ENCODE measurements at regions not wholly inside any gene's neighbourhood (a gene's known extent, or its start where the extent isn't known, plus 50 kb on each side); places are given as distances from the start of the nearest gene placed in this dataset.
"Not testable (repeated sequence)": the region's sequence is repeated elsewhere in the genome, so short reads cannot be mapped to it uniquely, and the experiment has no call there.

DNA sequence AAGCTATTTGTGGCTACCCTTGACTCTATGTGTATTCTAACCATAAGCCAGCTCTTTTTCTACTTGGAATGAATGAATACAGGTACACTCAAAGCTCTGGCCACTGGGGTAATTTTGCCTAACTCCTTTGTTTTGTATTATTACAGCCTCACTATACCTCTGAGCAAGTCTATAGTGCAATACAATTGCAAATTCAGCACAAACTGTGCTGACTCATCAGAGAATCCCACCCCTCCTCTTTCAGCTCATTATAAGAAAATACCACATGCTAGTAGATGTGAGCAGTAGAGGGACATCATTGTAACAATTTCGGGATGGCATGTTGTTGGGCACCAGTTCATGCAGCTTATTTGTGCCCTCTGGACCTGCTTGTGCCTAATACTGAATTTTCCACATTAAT lies 1382.2 kb downstream of the SLITRK5 start:
- no peak for DNase-seq (ENCODE audit: low spot score)

- DNase-seq (ENCODE audit: low spot score), result no peak
Observed at GRCh38 chr13:89057274-89057673, 1386.1 kb downstream of the SLITRK5 start.

DNA sequence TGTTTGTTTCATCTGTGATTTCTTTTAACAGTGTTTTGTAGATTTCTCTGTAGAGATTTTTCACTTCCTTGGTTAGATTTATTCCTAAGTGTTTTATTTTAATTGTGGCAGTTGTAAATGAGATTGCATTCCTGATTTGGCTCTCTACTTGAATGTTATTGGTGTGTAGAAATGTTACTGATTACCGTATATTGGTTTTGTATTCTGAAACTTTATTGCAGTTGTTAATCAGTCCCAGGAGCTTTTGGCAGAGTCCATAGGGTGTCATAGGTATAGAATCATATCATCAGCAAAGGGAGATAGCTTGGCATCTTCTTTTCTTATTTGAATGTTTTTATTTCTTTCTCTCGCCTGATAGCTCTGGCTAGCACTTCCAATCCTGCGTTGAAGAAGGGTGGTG lies 1386.7 kb downstream of the SLITRK5 start:
- DNase-seq (ENCODE audit: low spot score), result no peak

GRCh38 chr13:89061821-89062220 lies 1390.7 kb downstream of the SLITRK5 start:
- DNase-seq (ENCODE audit: low spot score), result peak; percentile 4

GRCh38 chr13:89066868-89067466 lies 1395.8 kb downstream of the SLITRK5 start:
- peak; percentile 72 for DNase-seq (ENCODE audit: low spot score)

- no peak for DNase-seq (ENCODE audit: low spot score)
Observed at GRCh38 chr13:89072979-89073378, 1401.8 kb downstream of the SLITRK5 start.

- no peak for DNase-seq (ENCODE audit: low spot score)
Observed at GRCh38 chr13:89076622-89077021, 1405.5 kb downstream of the SLITRK5 start.

DNA sequence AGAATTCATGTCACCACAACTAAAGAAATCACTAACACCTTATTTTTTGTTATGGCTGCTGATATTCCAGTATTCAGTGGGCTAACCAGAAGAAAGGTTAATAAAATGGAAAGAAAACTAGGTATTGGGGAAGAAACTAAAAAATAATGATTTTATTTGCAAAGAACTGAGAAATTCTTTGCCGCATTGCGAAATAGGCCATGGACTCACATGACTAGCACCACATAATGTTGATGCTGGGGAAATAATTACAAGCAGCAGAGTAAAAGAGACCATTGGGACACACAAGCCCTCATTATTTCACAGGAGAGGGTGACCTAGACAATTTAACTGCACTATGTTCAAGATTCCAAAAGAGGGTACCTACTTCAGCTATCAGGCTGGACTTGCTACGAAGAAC lies 1411.5 kb downstream of the SLITRK5 start:
- no peak for DNase-seq (ENCODE audit: low spot score)

DNA sequence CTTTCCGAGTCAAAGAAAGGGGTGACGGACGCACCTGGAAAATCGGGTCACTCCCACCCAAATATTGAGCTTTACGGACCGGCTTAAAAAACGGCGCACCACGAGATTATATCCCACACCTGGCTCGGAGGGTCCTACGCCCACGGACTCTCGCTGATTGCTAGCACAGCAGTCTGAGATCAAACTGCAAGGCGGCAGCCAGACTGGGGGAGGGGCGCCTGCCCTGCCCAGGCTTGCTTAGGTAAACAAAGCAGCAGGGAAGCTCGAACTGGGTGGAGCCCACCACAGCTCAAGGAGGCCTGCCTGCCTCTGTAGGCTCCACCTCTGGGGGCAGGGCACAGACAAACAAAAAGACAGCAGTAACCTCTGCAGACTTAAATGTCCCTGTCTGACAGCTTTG lies 1416.9 kb downstream of the SLITRK5 start:
- DNase-seq (ENCODE audit: low spot score), result not testable (repeated sequence)

DNA sequence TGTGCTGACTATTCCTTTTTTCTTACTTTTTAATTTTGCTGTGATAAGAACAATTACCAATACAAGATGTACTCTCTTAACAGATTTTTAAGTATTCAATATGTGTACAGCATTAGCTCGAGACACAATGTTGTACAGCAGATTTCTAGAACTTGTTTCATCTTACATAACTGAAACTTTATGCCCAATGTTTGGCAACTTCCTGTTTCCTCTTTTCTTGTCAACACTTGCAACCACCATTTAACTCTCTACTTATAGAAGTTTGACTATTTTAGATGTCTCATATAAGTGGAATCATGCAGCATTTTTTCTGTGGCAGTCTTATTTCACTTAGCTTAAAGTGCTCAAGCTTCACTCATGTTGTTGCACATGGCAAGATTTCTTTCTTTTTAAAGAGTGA lies 1426.8 kb downstream of the SLITRK5 start:
- no peak for DNase-seq (ENCODE audit: low spot score)

GRCh38 chr13:89113744-89114143 lies 1442.6 kb downstream of the SLITRK5 start:
- no peak for DNase-seq (ENCODE audit: low spot score)

DNA sequence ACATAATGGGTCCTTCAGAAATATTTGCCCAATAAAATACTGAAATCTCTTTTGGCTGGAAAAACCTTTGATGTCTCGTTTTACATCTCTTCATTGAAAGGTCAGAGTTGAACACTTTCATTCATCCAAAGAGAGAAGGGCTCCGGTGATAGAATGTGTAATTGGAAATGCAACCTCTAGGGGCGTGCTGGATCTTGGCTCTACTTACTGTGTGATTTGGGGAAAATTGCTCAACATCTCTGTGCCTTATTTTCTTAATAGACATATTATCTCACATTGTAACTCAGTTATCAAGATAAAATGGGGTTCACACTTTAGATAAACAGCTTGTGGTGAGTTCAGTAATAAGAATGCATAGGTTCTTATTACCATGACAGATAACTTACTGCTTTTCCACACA lies 1444.1 kb downstream of the SLITRK5 start:
- no peak for DNase-seq (ENCODE audit: low spot score)

DNA sequence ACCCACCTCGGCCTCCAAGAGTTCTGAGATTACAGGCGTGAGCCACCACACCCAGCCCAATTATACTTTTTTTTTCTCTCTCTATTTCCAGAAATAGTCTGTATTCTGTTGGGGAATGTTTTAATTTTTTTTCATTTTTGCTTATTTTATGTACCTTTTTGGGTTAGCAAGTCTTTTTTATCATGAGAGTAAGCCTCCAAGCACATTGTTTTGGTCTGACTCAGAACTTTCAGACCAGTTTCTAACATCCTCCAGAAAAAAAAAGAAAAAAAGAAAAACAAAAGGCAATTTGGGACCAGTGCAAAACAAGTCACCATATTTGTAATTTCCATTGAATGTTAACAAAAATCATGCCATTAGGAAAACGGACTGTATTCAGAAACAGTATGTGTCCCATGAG lies 1465.5 kb downstream of the SLITRK5 start:
- DNase-seq (ENCODE audit: low spot score), result no peak

GRCh38 chr13:89150362-89150761 lies 1479.2 kb downstream of the SLITRK5 start:
- DNase-seq (ENCODE audit: low spot score), result no peak

DNA sequence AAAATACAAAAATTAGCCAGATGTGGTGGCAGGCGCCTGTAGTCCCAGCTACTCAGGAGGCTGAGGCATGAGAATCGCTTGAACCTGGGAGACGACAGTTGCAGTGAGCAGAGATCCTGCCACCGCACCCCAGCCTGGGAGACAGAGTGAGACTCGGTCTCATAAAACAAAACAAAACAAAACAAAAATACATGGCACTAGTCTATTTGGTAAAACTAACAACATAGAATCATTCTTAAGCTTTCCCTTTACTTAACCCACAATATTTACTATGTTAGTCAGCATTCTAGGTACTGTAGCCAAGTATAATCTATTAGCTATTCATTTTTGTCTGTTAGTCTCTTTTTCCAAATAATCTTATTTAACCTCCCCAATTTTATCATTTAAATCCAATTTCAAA lies 1482.8 kb downstream of the SLITRK5 start:
- DNase-seq (ENCODE audit: low spot score), result no peak

GRCh38 chr13:89163096-89163495 lies 1491.9 kb downstream of the SLITRK5 start:
- DNase-seq (ENCODE audit: low spot score), result peak; percentile 3

GRCh38 chr13:89165685-89166084 lies 1494.5 kb downstream of the SLITRK5 start:
- no peak for DNase-seq (ENCODE audit: low spot score)

- no peak for DNase-seq (ENCODE audit: low spot score)
Observed at GRCh38 chr13:89169951-89170350, 1498.8 kb downstream of the SLITRK5 start.

DNA sequence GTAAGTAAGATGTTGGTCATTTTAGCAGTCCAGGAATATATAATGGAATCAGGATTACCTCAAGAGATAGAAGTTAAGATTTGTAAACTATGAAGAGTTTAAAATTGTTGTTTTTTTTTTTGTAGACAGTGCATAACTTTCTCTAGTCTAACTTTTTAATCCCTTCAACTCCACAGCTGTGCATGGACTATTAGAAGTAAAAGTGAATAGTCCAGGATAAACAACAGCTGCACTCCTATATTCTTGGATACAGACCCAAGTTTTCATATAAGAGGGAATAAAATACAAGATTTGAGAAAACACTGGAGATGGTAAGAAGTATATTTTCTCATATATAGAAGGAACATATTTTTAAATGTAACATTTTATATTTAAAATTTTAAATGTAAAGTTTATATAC lies 1509.9 kb downstream of the SLITRK5 start:
- no peak for DNase-seq (ENCODE audit: low spot score)

- DNase-seq (ENCODE audit: low spot score), result no peak
Observed at GRCh38 chr13:89199138-89199537, 1528.0 kb downstream of the SLITRK5 start.

GRCh38 chr13:89204435-89204834 lies 1533.3 kb downstream of the SLITRK5 start:
- DNase-seq (ENCODE audit: low spot score), result no peak

- no peak for DNase-seq (ENCODE audit: low spot score)
Observed at GRCh38 chr13:89205856-89206520, 1534.8 kb downstream of the SLITRK5 start.

DNA sequence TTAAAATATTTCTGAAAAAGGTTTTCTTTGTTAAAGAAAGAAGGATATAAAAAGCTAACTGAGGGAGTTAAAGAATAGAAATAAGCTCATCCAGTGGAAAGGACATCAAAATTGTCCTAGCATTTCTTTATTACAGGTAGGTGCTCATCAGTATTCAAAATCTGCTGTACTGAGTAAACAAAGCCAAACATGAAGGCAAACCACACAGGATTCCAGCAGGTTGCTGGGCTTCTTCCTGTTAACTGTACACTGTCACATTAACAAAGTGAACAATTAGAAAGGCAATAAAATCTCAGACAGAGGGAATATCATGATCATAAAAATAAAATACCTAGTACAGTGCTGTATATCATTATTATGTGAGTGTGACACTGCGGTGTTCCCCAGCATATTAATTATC lies 1541.0 kb downstream of the SLITRK5 start:
- DNase-seq (ENCODE audit: low spot score), result no peak

- DNase-seq (ENCODE audit: low spot score), result no peak
Observed at GRCh38 chr13:89214185-89214584, 1543.0 kb downstream of the SLITRK5 start.
